RPMI8226 (cell line): ENCODE measurements at regions not wholly inside any gene's neighbourhood (a gene's known extent, or its start where the extent isn't known, plus 50 kb on each side); places are given as distances from the start of the nearest gene placed in this dataset.
"Not testable (repeated sequence)": the region's sequence is repeated elsewhere in the genome, so short reads cannot be mapped to it uniquely, and the experiment has no call there.

Experiments
- DNase-seq: peaks from one replicate; pipeline ENCODE4 v3.0.0-alpha.2; 2015

DNA sequence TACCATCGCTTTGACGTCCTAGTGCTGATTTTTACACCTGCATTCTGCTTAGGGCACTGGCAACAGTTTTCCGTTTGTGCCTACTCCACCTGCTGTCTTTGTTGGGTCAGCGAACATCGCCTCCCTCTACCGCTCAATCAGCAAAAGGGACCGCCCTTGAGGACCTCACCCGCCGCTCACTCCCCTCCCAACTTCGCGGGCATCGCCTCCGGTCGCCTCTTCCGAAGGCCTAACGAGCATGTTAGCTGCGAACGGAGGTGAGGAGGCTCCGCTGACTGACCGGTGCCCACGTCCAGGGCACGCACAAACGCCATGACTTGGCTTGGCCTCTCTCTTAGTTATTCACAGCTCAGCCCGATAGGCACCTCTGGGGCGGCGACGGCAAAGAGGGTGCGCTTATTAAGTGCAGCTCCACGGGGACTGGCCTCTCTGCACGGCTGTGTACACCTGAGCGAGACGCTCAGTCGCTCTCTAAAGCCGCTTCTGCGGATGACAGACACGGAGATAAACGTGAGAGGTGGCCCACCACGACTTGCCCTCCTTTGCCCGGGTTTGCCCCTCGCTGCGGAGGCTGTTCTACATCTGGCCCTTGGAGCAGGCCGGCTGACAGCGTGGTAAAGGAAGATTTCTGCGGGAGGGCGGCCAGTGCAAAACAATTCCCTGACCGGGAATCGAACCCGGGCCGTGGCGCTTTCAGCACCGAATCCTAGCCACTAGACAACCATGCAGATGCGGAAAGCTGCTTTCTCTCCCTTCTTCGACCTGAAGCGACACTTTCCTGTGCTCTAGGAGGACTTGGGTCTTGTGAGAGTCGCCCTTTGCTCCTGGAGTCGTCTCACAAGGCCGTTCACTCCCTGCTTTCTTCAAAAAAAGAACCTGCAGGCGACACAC lies 81.6 kb upstream of the FCGR1A start:
- DNase-seq = not testable (repeated sequence)

DNA sequence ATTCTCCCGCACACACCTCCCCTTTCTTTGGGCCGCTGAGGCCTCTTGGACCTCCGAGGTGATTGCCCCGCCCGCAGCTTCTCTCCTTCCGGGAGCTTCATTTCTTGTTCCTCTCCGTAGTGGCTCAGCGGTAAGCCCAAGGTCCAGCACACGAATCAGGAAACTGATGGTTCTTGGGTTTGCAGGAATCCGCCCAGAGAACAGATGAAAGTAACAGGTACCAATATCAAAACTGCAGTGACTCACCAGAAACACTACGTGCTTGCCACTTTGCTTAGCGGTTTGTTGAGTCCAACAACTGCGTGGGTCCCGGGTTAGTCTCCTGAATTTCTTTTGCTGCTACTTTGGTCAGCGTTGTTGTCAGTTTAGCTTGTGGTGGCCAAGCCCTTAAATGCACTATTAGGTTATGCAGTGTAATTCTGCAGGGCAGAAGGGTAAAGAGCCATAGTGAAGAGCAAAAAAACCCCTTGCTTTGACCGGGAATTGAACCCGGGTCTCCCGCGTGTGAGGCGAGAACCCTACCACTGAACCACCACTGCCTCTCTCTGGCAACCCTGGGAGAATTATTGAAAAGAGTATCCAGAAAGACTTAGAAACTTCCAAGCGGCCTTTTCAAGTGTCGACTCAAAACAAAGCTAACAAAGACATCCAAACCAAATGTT lies 74.2 kb upstream of the FCGR1A start:
- DNase-seq = peak; percentile 88

DNA sequence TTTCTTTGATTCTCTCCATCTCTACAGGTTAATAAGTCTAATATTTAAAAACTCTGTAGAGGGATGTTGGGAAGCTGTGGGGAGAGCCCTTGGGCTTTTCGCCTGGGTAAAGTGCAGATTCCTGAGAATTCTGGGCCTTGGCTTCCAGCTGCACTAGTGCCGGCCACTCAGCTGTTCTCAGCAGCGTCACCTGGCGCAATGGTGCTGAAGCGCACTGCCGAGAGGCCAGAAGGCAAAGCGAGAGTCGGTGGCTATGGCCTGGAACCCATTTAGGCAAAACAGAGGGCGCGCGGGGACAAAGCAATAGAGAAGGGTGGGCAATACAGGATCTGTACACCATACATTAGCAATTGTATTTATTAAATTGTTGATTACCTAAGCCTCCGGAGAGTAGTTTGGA lies 70.8 kb upstream of the FCGR1A start:
- DNase-seq = not testable (repeated sequence)

DNA sequence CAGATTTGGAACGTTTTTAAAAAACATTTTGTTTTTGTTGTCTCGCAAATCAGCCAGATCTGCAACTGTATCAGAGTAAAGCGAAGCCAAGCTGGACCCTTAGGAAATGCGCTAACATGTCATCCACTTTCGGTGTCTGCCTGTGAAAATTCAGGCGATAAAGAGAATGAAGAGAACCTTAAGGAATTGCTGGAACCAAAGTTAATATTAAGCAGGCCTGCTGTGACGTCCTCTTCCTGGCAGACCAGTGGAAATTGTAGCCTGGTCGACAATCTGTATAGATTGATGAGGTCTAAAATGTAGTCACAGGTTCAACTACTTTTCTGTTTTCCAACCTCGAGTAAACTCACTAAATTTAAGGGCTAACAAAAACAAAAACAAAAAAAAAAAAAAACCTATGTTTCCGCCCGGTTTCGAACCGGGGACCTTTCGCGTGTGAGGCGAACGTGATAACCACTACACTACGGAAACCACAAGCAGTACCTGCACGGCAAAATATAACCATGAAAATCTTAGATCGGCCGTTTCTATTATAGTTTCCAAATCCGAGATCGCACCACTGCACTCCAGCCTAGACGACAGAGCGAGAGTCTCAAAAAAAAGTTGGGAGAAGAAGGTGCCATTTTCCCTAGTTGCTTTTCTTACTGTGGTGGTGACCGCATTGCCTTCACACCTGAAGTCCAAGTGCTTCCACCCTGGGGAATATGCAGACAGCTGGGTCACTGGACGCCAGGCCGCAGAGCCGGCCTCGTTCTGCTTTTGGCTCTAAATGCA lies 70.2 kb upstream of the FCGR1A start:
- DNase-seq = peak; percentile 82

DNA sequence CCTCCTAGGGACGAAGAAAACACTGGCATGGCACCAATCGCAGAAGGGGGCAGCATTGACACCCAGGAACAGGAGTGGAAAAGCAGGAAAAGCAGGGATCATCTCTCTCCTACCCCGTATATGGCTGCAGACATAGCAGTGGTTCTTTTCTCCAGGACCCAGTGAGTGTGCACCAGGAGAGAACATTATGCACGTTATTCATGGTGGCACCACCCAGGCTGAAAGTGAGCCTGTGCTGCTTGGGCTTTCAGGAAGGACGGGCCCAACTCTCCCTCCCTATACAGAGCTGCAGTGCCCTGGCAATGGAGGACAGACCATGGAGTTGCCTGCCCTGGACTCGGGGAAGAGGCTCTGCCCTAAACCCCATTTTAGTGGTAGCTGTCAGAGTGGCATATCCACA lies 69.0 kb upstream of the FCGR1A start:
- not testable (repeated sequence) for DNase-seq

DNA sequence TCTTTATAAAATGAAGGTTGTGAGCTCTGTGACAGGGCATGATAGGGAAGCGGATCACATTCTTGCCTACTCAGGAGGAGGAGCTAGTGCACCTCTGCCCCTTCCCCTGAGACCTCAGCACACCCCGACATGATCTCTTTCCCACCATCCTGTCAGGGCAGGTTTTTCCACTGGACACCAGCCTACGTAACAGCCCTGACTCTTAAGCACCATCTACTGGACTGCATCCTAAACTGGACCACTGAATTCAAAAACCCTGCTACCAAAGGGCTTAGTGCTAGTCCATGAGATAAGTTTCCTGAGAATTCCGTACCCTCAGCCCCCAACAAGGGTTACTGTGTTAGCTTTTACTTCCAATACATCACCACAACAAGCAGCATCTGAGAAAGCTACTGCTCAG lies 68.5 kb upstream of the FCGR1A start:
- not testable (repeated sequence) for DNase-seq

DNA sequence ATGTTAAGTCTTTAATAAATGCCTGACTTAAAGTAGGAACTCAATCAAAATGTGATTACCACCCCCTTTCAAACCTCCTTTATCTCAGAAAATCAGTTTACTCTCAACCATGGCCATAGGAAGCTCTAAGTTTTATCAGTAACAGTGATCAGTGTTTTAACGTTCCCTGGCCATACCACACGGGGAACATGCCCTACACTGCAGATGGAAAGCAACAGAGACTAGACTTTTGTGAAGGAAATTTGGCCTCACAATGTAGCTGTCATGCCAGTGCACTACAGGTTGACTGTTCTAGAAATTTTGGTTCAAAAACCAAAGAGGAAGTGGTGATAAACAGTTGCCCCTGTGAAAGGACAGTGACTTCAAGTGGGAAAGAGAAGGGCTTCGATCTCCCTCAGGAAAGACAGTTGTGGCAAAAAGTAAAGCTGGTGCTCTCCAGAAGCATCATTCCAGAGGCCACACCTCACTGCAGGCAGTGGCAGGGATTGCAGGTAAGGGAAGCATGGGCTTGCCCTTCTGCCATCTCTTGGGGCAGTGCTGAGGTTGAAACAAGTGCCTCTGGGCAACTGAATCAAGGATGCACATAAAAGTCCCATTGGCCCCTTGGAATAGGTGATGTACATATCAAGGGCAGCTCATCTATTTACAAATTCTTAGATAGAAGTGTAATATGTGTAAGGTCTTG lies 57.7 kb upstream of the FCGR1A start:
- DNase-seq = not testable (repeated sequence)

DNA sequence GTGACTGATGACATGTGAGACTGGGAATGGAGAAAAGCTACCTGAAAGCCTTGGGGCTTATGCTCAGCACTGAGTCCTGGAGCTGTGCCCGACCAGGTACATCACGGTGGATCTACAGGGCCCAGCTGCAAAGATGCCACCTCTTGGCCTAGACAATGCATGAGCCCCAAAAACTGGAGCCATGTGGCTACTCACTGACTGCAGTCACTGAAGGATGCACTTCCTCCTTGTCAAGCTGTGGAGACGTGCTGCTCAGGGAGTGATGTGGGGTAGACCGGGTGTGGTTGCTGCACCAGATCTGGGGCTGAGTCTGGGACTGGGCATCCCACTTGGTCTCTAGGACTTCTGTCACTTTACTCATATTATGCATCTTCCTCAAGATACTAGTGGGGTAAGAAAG lies 55.8 kb upstream of the FCGR1A start:
- peak; percentile 4 for DNase-seq

DNA sequence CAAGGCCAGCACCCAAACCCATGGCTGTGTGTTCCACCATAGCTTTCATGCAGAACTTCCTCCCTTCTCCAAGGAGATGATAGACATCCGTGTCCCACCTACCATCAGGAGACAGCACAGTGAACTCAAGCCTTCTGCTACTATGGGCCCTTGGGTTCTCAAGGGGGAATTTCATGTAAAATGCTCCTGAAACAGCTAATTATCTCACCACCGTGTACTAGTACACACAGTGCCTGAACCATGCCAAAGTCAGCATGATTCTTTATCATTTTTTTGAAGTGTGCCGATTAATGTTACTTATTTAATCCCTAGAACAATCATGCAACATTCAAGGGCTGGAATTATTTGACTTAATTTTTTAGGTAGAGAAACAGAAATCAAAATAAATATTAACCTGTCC lies 53.9 kb upstream of the FCGR1A start:
- not testable (repeated sequence) for DNase-seq
